Hepatocyte (in vitro differentiated cells): ENCODE measurements at regions not wholly inside any gene's neighbourhood (a gene's known extent, or its start where the extent isn't known, plus 50 kb on each side); places are given as distances from the start of the nearest gene placed in this dataset.
"Not testable (repeated sequence)": the region's sequence is repeated elsewhere in the genome, so short reads cannot be mapped to it uniquely, and the experiment has no call there.

Experiments
- DNase-seq: peaks from one replicate; pipeline ENCODE4 v3.0.0-alpha.2; 2016; ENCODE audit warnings: low spot score
- H2AFZ ChIP-seq: fragments of 200-600 bp; sonication (generic); 2 replicates; pipeline ENCODE4 v1.6.0; 2016; ENCODE audit warnings: antibody characterized with exemption, mild to moderate bottlenecking
- H3K27ac ChIP-seq: fragments of 200-600 bp; sonication (generic); 2 replicates; pipeline ENCODE4 v1.5.1; 2016; ENCODE audit warnings: mild to moderate bottlenecking
- H3K27me3 ChIP-seq: fragments of 200-600 bp; sonication (generic); 2 replicates; pipeline ENCODE4 v1.6.1; 2016
- H3K36me3 ChIP-seq: fragments of 200-600 bp; sonication (generic); replicated peaks from 2 replicates; pipeline ENCODE4 v1.5.1; 2016; ENCODE audit warnings: low read depth; ENCODE audit not compliant: insufficient read depth
- H3K4me1 ChIP-seq: fragments of 200-600 bp; sonication (generic); 2 replicates; pipeline ENCODE4 v1.5.1; 2016; ENCODE audit warnings: mild to moderate bottlenecking, moderate library complexity; ENCODE audit not compliant: insufficient read depth
- H3K4me2 ChIP-seq: fragments of 200-600 bp; sonication (generic); 2 replicates; pipeline ENCODE4 v1.6.0; 2016
- H3K4me3 ChIP-seq: fragments of 200-600 bp; sonication (generic); 2 replicates; pipeline ENCODE4 v1.5.1; 2016; ENCODE audit warnings: mild to moderate bottlenecking
- H3K79me2 ChIP-seq: fragments of 200-600 bp; sonication (generic); 2 replicates; pipeline ENCODE4 v1.6.0; 2017; ENCODE audit warnings: mild to moderate bottlenecking
- H3K9me2 ChIP-seq: fragments of 200-600 bp; sonication (generic); replicated peaks from 2 replicates; pipeline ENCODE4 v1.6.0; 2017; ENCODE audit warnings: mild to moderate bottlenecking; ENCODE audit not compliant: insufficient read depth
- H3K9me3 ChIP-seq: fragments of 200-600 bp; sonication (generic); 2 replicates; pipeline ENCODE4 v1.5.1; 2016; ENCODE audit warnings: low read depth, mild to moderate bottlenecking
- H4K20me1 ChIP-seq: fragments of 200-600 bp; sonication (generic); 2 replicates; pipeline ENCODE4 v1.6.0; 2016; ENCODE audit warnings: mild to moderate bottlenecking; ENCODE audit not compliant: insufficient read depth, poor library complexity, severe bottlenecking
- EZH2 ChIP-seq: fragments of 200-600 bp; sonication (generic); IDR thresholded peaks from 2 replicates; pipeline ENCODE4 v1.6.1; 2016; ENCODE audit warnings: antibody characterized with exemption, mild to moderate bottlenecking, borderline replicate concordance
- EZH2phosphoT487 ChIP-seq: fragments of 200-600 bp; sonication (generic); IDR thresholded peaks from one replicate; pipeline ENCODE4 v1.6.1; 2018; ENCODE audit warnings: antibody characterized with exemption, mild to moderate bottlenecking, low read depth, moderate library complexity; ENCODE audit not compliant: unreplicated experiment, severe bottlenecking
- WGBS: methylation state at CpG from one replicate; pipeline ENCODE4 v1.1.6; 2016; ENCODE audit warnings: low lambda C conversion rate; ENCODE audit errors: missing lambda C conversion rate; 5-methylcytosine and 5-hydroxymethylcytosine counted together
- TF ChIP-seq, protein P1 (sequence below): fragments of 200-600 bp; sonication (generic); IDR thresholded peaks from 2 replicates; pipeline ENCODE4 v1.5.1; 2016; ENCODE audit warnings: antibody characterized with exemption, mild to moderate bottlenecking; ENCODE audit not compliant: poor library complexity

DNA sequence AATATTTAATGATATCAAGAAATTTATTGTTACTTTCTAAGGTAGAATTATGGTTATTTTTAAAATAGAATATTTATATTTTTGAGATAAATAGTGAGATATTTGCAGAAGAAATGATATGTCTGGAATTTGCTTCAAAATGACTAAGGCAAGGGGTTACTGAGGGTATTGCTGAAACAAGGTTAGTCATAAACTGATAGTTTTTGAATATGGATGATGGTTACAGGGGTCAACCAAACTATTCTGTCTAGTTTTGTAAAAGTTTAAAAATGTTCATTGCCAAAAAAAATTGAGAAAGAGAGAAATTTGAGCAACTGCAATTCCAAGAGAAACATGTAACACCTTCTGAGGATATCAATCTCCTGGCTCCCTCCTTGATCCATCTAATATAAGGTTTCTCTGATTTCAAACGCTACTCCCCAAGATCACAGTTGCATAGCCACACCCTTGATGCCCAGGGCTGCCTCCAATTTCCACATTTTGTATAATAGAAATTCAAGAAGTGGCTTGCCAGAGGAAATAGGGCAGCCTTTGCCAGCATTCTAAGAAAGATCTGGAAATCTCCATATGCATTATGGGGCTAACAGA, 159.4 kb upstream of the NAMPT start:
- Histone ChIP-seq H3K27me3 (no peaks in the 10 kb centered on the region), H3K27ac (no peak overlapping the region), H3K9me3 (no peaks in the 10 kb centered on the region), H3K4me2 (no peak overlapping the region), H3K36me3 (no peaks in the 10 kb centered on the region), H2AFZ (no peak overlapping the region), H3K4me1 (no peaks in the 10 kb centered on the region), H3K4me3 (no peak overlapping the region), H3K9me2 (no peaks in the 10 kb centered on the region), H4K20me1 (no peaks in the 10 kb centered on the region), H3K79me2 (no peaks in the 10 kb centered on the region)
- TF ChIP-seq EZH2, result no peak
- TF ChIP-seq, protein P1, sequence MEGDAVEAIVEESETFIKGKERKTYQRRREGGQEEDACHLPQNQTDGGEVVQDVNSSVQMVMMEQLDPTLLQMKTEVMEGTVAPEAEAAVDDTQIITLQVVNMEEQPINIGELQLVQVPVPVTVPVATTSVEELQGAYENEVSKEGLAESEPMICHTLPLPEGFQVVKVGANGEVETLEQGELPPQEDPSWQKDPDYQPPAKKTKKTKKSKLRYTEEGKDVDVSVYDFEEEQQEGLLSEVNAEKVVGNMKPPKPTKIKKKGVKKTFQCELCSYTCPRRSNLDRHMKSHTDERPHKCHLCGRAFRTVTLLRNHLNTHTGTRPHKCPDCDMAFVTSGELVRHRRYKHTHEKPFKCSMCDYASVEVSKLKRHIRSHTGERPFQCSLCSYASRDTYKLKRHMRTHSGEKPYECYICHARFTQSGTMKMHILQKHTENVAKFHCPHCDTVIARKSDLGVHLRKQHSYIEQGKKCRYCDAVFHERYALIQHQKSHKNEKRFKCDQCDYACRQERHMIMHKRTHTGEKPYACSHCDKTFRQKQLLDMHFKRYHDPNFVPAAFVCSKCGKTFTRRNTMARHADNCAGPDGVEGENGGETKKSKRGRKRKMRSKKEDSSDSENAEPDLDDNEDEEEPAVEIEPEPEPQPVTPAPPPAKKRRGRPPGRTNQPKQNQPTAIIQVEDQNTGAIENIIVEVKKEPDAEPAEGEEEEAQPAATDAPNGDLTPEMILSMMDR, result no peak
- no peak for TF ChIP-seq EZH2phosphoT487
- DNase-seq, result no peak
- 79% methylated on average over 1 of the region's 1 CpG for WGBS

- no peak overlapping the region for H3K27ac ChIP-seq
- WGBS, result 81% methylated on average over 4 of the region's 4 CpGs
- H3K27me3 ChIP-seq, result no peaks in the 10 kb centered on the region
- H3K79me2 ChIP-seq, result no peaks in the 10 kb centered on the region
- no peak for DNase-seq
- no peaks in the 10 kb centered on the region for H3K4me1 ChIP-seq
- no peaks in the 10 kb centered on the region for H3K36me3 ChIP-seq
- H2AFZ ChIP-seq, result no peak overlapping the region
- no peaks in the 10 kb centered on the region for H4K20me1 ChIP-seq
- H3K4me3 ChIP-seq, result no peak overlapping the region
- H3K9me3 ChIP-seq, result no peaks in the 10 kb centered on the region
- H3K9me2 ChIP-seq, result no peaks in the 10 kb centered on the region
- TF ChIP-seq EZH2, result no peak
- TF ChIP-seq EZH2phosphoT487, result no peak
- TF ChIP-seq, protein P1, result no peak
- no peak overlapping the region for H3K4me2 ChIP-seq
Observed at GRCh38 chr7:106443156-106443555, 158.4 kb upstream of the NAMPT start.

- no peaks in the 10 kb centered on the region for H3K79me2 ChIP-seq
- H3K36me3 ChIP-seq, result no peaks in the 10 kb centered on the region
- no peak overlapping the region for H3K27ac ChIP-seq
- H4K20me1 ChIP-seq, result no peaks in the 10 kb centered on the region
- 81% methylated on average over 1 of the region's 1 CpG for WGBS
- no peak overlapping the region for H3K4me3 ChIP-seq
- no peaks in the 10 kb centered on the region for H3K27me3 ChIP-seq
- no peaks in the 10 kb centered on the region for H3K9me2 ChIP-seq
- no peak overlapping the region for H2AFZ ChIP-seq
- no peak for DNase-seq
- no peaks in the 10 kb centered on the region for H3K4me1 ChIP-seq
- TF ChIP-seq EZH2 (no peak), EZH2phosphoT487 (no peak)
- TF ChIP-seq, protein P1, result no peak
- no peak overlapping the region for H3K4me2 ChIP-seq
- H3K9me3 ChIP-seq, result no peaks in the 10 kb centered on the region
Observed at GRCh38 chr7:106442476-106442875, 157.7 kb upstream of the NAMPT start.

- not testable (repeated sequence) for H3K4me3 ChIP-seq, H3K4me1 ChIP-seq, H3K27me3 ChIP-seq, H3K4me2 ChIP-seq, H3K79me2 ChIP-seq, H3K27ac ChIP-seq, H2AFZ ChIP-seq, H3K36me3 ChIP-seq, H4K20me1 ChIP-seq, H3K9me3 ChIP-seq, H3K9me2 ChIP-seq, DNase-seq
- WGBS, result 90% methylated on average over 2 of the region's 2 CpGs
Observed at GRCh38 chr7:106441343-106441742, 156.6 kb upstream of the NAMPT start.

DNA sequence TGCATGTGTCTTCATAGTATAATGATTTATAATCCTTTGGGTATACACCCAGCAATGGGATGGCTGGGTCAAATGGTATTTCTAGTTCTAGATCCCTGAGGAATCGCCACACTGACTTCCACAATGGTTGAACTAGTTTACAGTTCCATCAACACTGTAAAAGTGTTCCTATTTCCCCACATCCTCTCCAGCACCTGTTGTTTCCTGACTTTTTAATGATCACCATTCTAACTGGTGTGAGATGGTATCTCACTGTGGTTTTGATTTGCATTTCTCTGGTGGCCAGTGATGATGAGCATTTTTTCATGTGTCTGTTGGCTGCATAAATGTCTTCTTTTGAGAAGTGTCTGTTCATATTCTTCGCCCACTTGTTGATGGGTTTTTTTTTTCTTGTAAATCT, 152.2 kb upstream of the NAMPT start:
- not testable (repeated sequence) for H3K4me2 ChIP-seq, H3K79me2 ChIP-seq, H3K4me1 ChIP-seq, H3K36me3 ChIP-seq, H3K27me3 ChIP-seq, H2AFZ ChIP-seq, H4K20me1 ChIP-seq, H3K27ac ChIP-seq, DNase-seq, H3K9me2 ChIP-seq, H3K4me3 ChIP-seq, H3K9me3 ChIP-seq
- WGBS, result 43% methylated on average over 2 of the region's 2 CpGs
